Stimulated activated CD8-positive, alpha-beta memory T cell treated with anti-CD3 and anti-CD28 coated beads, Interleukin-7, amount 100 ng/mL, for 1 hour (primary cell): ENCODE measurements at regions not wholly inside any gene's neighbourhood (a gene's known extent, or its start where the extent isn't known, plus 50 kb on each side); places are given as distances from the start of the nearest gene placed in this dataset.

ENCODE experiments used
- DNase-seq, 2 donors: peaks; one replicate each; pipeline ENCODE4 v3.0.0-alpha.2; 2020; ENCODE audit warnings: low read depth in 2 of 2

GRCh38 chr1:29718791-29719190 lies 482.5 kb downstream of the PTPRU start:
- DNase-seq = no peak

GRCh38 chr1:29716306-29716705 lies 480.0 kb downstream of the PTPRU start:
- DNase-seq = no peak

- DNase-seq = no peak
Measured at GRCh38 chr1:29713857-29714256, 477.5 kb downstream of the PTPRU start.

DNA sequence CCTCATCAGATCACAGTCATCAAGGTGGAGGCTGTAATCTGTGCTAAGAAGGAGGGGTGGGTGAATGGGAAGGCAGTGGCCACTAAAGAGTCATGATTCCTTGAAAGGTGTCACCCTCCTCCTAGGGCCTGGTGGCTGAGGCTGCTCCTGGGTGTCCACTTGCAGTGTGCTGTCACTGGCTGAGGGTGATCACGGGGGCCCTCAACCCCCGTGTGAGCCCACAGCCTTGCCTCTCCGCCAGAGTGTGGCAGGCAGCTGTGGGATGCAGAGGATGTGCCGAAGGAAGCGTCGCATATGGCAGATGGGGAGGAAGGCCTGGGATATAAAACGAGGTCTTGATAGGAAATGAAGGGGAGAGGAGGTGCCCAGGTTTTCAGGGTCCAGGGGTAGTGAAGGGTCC lies 476.5 kb downstream of the PTPRU start:
- no peak for DNase-seq

GRCh38 chr1:29712284-29712651 lies 475.9 kb downstream of the PTPRU start:
- no peak for DNase-seq

- DNase-seq = no peak
Measured at GRCh38 chr1:29711582-29712283, 475.4 kb downstream of the PTPRU start.

GRCh38 chr1:29709704-29710280 lies 473.5 kb downstream of the PTPRU start:
- no peak for DNase-seq

DNA sequence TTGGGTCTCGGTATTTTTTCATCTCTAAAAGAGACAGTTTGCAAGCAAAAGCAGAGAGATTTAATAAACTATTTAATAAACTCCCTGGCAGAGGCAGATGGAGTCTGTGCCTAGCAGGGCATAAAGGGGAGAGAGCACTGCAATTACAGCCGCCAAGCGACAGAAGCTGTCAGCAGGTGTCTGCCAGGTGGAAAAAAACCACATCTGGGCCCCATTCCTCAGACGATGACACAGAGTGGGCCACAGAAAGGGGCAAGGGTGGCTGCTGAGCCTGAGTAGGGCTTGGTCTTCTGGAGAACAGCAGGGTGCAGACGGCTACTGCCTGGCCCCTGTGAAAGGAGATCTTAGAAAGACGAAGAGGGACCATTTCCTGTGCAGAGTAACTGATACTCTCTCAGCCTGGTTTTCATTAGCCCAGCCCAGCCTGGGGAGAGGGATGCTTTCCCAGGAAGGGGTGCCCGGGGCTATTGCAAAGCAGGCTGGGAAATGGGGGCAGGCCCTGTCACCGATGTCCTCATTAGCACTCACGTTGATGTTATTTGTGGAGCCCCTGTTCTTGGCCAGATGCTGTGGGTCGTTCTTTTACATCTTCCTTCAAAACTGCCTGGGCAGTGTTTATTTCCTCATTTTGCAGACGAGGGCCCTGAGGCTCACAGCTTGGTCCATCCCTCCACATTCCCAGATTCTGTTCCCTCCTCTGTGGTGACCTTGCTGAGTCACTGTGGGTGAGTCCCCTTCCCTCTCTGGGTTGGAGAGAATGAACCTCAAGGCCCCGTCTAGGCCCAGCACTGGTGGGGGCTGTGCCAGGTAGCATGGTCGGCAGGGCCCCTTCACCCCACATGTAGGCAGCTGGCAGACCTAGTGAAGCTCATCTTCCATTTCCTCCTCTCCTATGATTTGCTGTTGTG lies 472.7 kb downstream of the PTPRU start:
- DNase-seq = no peak

DNA sequence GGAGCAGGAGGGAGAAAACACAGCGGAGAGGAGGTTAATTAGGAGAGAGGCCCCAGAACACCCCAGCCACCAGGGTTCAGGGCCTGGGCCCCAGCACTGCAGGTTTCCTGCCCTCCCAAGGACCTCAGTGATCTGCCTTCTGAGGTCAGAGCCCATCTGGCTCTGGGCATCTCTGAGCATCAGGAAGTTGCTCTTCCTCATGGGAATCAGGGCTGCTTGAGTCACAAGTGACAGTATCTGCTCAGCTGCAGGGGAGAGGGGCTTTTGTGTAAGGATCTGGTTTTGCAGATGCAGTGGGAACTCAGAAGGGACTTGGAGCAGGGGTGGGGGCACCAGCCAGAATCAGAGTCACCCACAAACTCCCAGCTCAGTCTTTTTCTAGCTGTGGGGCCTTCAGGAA lies 472.1 kb downstream of the PTPRU start:
- no peak for DNase-seq

- DNase-seq = no peak
Measured at GRCh38 chr1:29707796-29708195, 471.5 kb downstream of the PTPRU start.

GRCh38 chr1:29706936-29707335 lies 470.6 kb downstream of the PTPRU start:
- DNase-seq = no peak

DNA sequence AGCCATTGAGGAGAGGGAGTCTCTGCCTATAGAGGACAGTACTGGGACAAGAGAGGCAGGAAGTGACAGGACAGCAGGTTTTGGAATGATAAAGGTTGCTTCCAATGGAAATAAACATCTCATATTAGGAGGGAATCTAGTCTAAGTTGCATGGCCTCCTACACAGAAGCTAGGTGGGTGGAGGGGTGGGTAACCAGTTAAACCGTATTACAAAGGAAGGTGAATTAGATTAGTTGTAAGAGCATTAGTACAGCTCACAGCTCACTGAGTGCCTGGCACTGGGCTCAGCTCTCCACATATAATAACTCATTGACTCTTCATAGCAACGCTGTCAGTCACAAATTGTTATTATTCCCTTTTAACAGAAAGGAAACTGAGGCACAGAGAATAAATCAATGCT lies 468.1 kb downstream of the PTPRU start:
- no peak for DNase-seq

DNA sequence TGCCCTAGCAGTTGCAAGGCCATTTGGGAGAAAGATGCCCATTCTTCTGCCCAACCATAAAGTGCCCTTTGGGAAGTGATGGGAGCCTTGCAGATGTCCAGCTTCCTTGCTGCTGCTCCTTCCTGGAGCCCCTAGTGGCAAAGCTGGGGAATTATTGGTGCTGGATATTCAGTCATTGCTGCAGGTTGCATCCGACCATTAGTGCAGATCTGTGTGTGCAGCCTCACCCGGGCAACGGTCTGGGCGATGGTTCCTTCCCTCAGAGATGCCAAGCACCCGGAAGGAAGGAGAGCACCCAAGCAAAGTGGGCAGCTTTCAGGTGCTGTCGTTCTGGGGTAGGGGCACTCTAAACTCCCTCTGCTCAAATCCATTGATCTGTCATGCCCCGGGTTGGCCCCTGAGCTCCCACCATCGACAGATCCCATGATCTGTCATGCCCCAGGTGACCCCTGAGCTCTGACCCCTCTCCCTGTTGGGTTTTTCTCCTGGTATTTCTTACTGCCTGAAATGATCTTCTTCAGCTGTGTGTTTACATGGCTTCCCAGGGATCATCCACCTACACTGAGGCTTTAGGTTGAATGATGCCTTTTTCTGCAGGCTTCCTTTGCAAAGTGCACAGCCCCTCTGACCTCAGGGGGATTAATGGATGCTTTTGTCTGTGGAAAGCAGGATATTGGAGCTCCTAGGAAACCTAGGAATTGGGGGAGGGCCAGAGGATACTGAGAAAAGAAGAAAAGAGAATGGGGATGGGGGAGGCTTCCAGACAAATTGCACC lies 467.5 kb downstream of the PTPRU start:
- DNase-seq = no peak

- DNase-seq = no peak
Measured at GRCh38 chr1:29700491-29700890, 464.2 kb downstream of the PTPRU start.

DNA sequence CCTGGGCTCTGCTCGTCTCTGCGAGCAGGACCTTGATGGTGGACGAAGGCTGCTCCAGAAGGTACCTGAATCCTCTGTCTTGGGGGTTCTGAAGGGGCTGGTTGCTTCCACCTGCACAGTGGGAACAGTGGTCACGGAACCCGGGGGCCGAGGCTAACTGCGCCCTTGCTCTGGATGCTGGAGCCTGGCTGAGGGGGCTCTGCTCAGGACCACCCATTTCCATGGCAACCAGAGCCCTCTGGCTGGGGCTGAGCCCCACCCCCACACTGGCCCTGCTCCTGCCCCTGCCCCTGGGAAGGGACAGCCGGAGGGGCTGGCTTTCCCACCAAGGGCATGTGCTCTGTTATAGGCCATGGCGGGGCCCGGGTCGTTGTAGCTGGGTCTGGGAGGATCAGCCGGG lies 462.3 kb downstream of the PTPRU start:
- no peak for DNase-seq

GRCh38 chr1:29698033-29698432 lies 461.7 kb downstream of the PTPRU start:
- no peak for DNase-seq

DNA sequence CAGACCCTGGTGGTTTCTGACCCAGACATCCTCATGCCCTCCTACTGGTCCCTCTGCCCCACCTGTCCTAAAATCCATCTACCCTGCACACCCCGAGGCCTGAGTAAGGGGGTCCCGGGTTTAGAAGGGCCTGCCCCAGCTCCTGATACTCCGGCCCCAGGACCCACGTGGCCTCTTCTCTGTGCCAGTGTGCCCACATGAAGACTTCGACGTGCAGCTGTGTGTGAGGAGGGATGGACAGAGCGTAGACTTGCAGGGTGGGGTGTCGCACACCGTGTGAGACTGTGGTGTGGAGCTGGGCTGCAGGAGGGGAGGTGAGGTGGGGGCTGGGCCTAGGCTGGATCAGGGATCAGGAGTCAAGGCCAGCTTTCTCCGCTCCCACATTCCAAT lies 461.1 kb downstream of the PTPRU start:
- DNase-seq = no peak

DNA sequence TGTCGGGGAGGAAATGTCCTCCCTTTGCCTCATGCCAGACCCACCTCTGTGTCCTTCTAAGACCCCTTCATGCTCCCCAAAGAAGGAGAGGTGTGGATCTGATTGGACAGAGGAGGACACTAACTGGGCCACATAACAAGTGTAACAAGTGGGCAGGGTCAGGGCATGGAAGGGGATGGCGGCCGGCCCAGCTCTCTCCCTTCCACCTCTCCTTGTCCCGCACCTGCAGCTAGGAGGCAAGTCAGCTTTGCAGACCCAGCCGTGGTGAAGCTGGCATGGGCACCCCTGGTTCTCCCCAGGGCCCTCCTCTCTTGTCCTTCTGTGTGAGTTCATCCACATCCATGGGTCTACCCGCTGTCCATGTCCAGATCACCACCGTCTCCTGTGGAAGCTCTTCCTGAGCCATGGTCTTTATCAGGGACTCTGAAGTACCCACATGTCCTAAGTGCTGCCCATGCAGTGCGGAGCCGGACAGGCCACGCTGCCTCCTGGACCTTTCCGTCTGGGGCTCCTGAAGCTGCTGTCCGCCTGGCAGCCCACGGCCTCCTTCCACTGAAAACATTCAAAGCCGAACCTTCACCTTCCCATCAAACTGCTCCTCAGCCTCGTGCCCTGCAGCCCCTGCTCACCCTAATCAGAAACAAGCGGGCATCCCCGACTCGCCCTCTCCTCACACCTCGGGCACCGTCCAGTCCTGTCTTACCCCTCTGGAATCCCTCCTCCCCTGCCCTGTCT lies 460.5 kb downstream of the PTPRU start:
- DNase-seq = no peak

- no peak for DNase-seq
Measured at GRCh38 chr1:29695803-29696202, 459.5 kb downstream of the PTPRU start.

- DNase-seq = no peak
Measured at GRCh38 chr1:29695036-29695435, 458.7 kb downstream of the PTPRU start.

- no peak for DNase-seq
Measured at GRCh38 chr1:29691499-29691898, 455.2 kb downstream of the PTPRU start.
